HG02943 (cell line): ENCODE measurements at regions not wholly inside any gene's neighbourhood (a gene's known extent, or its start where the extent isn't known, plus 50 kb on each side); places are given as distances from the start of the nearest gene placed in this dataset.
"Not testable (repeated sequence)": the region's sequence is repeated elsewhere in the genome, so short reads cannot be mapped to it uniquely, and the experiment has no call there.

Experiments
- ATAC-seq: cut with Tn5 transposase; IDR thresholded peaks from one replicate; pipeline ENCODE4 v1.9.1; 2021; ENCODE audit warnings: mild to moderate bottlenecking, low read depth, moderate library complexity; ENCODE audit not compliant: unreplicated experiment

DNA sequence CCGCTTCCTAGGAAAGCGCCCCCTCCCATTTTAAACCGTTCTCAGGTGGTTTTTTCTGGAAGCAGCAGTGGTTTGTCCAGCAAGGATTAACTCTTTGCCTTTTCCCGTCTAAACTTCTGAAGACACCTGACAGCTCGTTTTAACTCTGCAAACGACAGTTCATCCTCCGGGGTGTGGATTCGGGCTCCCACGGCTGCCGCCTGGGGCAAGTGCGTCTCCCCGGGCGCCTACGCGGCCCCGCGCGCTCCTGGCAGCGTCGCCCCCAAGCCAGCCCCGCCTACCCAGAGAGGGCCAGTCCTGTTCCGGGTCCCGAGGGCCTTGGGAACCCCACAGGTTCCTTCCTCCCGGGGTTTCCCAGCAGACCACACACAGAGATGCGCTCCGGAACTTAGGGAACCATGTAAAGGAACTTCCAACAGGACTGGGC lies 54.4 kb downstream of the PRR18 start:
- ATAC-seq = no peak

DNA sequence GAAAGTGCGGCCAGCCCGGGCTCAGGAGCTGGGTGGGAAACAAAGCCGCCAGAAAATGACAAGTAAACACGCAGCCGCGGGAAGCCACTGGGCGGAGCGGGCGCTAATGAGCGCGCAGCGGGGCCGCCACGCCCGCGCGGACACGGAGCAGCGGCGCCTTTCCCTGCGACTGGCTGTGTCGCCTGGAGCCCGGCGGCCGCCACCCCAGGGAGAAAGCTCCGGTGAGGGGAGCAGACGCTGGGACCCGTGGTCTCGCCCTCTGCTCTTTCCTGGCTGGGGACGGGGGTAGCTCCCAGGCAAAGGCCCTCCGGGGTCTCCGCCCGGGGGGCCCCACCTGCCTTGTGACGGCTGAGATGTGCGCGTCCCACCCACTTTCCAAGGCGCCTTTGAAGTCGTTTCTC lies 54.9 kb downstream of the PRR18 start:
- no peak for ATAC-seq

GRCh38 chr6:166252601-166253000 lies 55.6 kb downstream of the PRR18 start:
- no peak for ATAC-seq

GRCh38 chr6:166251655-166252054 lies 56.5 kb downstream of the PRR18 start:
- no peak for ATAC-seq

DNA sequence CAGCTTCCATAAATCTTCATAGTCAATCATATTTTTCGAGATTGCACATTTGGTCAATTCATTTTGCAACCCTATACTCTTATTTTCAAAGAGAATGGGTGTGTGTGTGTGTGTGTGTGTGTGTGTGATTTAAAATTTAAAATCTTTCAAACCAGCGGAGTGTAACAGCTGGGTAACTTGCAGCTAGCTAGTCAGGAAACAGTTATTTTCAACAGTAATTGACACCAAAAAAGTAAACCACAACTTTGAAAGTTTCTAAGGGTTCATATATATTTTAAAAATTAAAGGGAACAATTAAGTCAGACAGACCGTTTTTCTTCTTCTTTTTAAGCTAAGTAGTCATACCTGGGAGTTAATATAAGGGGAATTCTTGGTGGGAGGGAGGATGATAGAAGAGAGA lies 57.0 kb downstream of the PRR18 start:
- no peak for ATAC-seq

DNA sequence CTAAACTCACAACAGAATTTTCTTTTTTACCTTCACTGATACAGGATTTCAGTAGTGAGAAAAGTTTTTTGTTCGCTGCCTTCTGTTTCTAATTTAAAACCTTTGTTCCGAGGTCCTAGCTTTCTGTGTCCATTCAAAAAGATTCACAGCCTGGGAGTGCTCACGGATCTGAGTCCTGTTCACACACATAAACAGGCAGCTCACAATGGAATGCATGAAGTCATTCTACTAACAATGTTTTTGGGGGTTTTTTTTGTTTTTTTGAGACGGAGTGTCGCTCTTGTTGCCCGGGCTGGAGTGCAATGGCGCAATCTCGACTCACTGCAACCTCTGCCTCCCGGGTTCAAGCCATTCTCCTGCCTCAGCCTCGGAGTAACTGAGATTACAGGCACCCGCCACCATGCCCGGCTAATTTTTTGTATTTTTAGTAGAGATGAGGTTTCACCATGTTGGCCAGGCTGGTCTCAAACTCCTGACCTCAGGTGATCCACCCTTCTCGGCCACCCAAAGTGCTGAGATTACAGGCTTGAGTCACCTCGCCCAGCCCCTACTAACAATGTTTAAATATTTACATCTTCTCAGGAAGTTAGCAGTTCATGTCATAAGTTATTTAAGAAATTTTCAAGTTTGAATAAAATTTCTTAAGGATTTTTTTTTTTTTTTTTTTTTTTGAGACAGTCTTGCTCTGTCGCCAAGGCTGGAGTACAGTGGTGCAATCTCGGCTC lies 59.0 kb downstream of the PRR18 start:
- ATAC-seq = not testable (repeated sequence)

- no peak for ATAC-seq
Observed at GRCh38 chr6:166245148-166245547, 63.0 kb downstream of the PRR18 start.

DNA sequence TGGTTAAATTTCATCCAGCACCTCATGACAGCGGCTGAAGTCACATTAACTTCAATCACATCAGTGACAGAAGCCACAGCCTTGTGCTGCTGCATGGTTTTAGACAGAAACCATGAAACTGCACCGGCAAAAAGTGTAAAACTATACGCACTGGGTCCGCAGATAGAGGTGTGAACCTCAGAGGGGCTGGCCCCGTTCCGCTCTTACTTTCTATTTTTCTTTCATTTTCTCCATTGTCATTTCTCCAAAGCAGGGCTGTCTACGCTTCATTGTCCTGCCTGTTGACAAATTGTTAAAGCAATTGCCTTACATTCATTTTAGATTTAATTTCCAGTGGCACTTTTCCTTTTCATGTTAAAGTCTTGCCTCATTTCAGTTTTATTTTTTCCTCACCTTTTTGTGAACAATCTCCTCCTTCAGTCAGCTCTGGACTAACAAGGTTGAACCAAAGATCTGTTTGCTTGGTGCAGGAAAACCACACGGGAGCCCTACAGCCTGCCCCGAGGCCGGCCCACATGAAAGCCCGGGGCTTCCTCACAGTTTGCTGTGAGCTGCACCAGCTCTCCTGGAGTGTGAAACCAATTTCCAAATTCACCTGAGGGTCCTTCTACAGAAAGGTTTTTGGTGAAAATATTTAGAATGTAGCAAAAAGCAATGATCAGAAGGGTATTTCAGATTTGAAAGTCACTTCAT lies 63.7 kb downstream of the PRR18 start:
- ATAC-seq = peak; percentile 85

DNA sequence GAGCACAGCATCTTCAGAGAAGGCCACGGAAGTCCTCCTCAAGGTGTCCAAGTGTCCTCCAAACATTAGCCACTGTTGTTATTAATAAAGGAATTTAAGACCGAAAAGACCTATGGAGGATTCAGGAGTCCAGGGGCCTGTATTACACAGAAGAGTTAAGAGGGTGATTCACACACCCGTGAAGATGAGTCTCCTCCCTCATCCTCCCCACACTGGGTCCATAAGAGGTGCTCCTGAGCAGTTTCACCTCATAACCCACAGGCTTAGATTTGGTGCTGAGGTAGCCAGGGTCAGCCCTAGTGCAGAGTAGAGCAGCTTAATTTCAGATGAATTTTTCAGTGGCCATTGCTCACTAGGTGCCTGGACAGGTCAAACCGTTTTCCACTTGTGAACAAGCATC lies 65.3 kb downstream of the PRR18 start:
- no peak for ATAC-seq

- no peak for ATAC-seq
Observed at GRCh38 chr6:166241974-166242373, 66.2 kb downstream of the PRR18 start.

- no peak for ATAC-seq
Observed at GRCh38 chr6:166240889-166241288, 67.3 kb downstream of the PRR18 start.

DNA sequence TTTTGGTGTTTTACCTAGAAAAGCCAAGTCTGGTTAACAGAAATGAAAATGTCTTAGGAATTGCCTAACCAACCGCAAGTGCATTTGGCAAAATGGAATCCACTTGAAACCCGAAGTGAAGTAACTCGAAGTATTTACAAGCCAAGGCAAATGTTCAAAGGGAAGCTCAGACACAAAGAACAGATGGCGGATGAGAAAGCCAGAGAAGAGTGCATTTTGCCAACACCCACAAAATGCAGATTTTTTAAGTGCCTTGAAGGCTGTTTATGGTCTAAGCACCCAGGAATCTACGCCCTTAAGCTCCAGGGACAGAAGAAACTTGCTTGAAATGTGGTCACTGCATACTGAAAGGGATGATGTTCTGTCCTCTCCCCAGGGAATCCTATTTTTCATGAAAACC lies 70.0 kb upstream of the TBXT start:
- no peak for ATAC-seq

- ATAC-seq = no peak
Observed at GRCh38 chr6:166236596-166236995, 68.9 kb upstream of the TBXT start.

DNA sequence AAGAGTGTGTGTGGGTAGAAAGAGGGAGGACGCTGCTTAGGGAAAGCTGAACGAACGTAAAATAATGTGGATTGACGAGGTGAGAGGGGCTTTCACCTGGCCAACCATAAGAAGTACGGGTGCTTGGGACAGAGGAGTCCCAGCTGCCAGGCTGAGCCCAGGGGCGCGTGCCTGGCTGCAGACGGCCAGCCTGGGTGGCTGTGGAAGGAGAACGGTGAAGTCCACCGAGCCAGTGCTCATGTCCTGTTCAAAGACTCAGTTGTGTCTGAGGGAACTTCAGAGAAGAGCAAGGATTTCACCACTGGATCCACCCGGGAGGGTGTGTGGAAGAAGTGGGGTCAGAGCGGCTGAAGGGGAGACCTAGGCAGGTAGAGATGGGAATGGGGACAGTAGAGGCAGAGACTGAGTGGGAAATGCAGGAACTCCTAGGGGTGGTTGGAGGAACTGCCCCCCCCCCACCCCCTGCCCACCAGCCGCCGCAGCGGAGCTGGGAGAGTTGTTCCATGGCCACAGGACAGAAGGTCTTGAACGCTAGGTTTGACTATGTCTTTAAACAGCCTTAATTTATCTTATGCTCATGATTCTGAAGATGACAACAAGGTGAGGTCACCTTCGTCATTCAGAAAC lies 68.1 kb upstream of the TBXT start:
- no peak for ATAC-seq

GRCh38 chr6:166231181-166231580 lies 63.5 kb upstream of the TBXT start:
- ATAC-seq = not testable (repeated sequence)

DNA sequence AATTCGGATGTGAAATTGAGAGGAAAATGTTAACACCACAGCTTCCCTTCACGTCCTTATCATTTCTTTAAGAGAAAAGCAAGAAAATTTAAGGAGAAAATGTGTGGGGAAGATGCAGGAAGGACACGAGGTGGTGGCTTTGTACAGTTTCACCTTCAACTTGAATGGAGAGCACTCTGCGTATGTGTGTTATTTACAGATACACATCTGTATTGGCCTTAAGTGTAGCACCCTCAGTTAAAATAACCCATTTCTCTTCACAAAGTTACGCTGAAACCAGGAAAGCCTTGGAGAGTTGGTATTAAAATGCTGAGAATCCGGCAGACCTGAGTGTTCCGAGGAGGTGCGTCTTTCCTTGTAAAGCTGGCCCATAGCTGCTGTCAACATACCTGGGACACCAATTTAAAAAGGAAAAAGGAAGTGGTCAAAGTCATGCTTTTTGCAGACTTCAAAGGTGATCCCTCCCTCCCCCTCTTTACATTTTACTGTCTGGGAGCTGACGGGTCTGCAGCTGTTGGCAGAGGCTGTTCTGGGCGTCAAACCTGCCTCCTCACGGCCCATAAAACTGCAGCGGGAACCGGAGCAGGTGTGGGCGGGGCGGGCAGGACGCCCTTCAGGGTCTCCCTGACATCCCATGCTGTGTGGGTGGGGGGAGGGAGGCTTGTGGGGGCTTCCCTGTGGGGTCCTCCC lies 61.3 kb upstream of the TBXT start:
- ATAC-seq = no peak

GRCh38 chr6:166228425-166228824 lies 60.8 kb upstream of the TBXT start:
- ATAC-seq = no peak

GRCh38 chr6:166223079-166223478 lies 55.4 kb upstream of the TBXT start:
- no peak for ATAC-seq

GRCh38 chr6:166222631-166223030 lies 55.0 kb upstream of the TBXT start:
- ATAC-seq = no peak

GRCh38 chr6:166221636-166222035 lies 54.0 kb upstream of the TBXT start:
- no peak for ATAC-seq

DNA sequence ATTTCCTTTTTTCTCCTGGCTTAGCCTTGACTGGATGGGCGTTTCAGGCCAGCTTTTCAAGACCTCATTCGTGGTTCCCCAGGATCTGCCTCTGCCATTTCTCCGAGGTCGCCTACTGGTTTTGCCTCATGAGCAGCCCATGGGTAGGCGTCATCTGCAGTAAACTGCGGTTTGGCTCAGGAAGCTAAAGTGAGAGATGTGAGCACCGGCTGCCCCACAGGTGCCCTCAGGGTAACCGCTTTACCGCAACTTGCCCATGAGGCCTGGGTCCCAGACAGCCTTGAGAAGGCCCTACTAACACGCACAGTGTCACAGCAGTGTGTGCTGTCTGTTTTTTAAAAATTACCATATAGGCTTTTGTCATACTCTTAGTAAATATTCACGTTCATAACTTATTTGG lies 53.4 kb upstream of the TBXT start:
- peak; percentile 80 for ATAC-seq
